Erythroblast (primary cell): ENCODE measurements at regions not wholly inside any gene's neighbourhood (a gene's known extent, or its start where the extent isn't known, plus 50 kb on each side); places are given as distances from the start of the nearest gene placed in this dataset.

Source experiments
- GATA1 ChIP-seq: IDR thresholded peaks from 2 replicates; pipeline ENCODE4 v1.6.1; 2011; ENCODE audit warnings: low read depth, mild to moderate bottlenecking, control low read depth, low read length, moderate library complexity
- POLR2A ChIP-seq: IDR thresholded peaks from 2 replicates; pipeline ENCODE4 v1.6.1; 2011; ENCODE audit warnings: mild to moderate bottlenecking, low read length

- no peak for TF ChIP-seq POLR2A
- no peak for TF ChIP-seq GATA1
Measured at GRCh38 chr1:106584676-106585075, 471.8 kb upstream of the PRMT6 start.
